ENCODE measurements at regions not wholly inside any gene's neighbourhood (a gene's known extent, or its start where the extent isn't known, plus 50 kb on each side); places are given as distances from the start of the nearest gene placed in this dataset.

- no peak for TF ChIP-seq CTCF (IDR thresholded peaks at IDR 0.05; ENCODE audit: low read length, missing control alignments)
- DNase-seq (ENCODE audit: low read depth) = no peak
- no peak overlapping the region for H3K4me3 ChIP-seq (replicated peaks; ENCODE audit: low read depth, low read length)
Measured at GRCh38 chr17:83159204-83160049, 80.0 kb downstream of the METRNL start.

GRCh38 chr17:83160443-83161297, 81.3 kb downstream of the METRNL start:
- no peak for TF ChIP-seq CTCF (IDR thresholded peaks at IDR 0.05; ENCODE audit: low read length, missing control alignments)
- H3K4me3 ChIP-seq (replicated peaks; ENCODE audit: low read depth, low read length) = no peak overlapping the region
- DNase-seq (ENCODE audit: low read depth) = no peak

GRCh38 chr17:83161298-83162034, 82.1 kb downstream of the METRNL start:
- no peak for DNase-seq (ENCODE audit: low read depth)
- no peak overlapping the region for H3K4me3 ChIP-seq (replicated peaks; ENCODE audit: low read depth, low read length)
- TF ChIP-seq CTCF (IDR thresholded peaks at IDR 0.05; ENCODE audit: low read length, missing control alignments) = no peak

GRCh38 chr17:83162035-83162745, 82.8 kb downstream of the METRNL start:
- DNase-seq (ENCODE audit: low read depth) = no peak
- no peak for TF ChIP-seq CTCF (IDR thresholded peaks at IDR 0.05; ENCODE audit: low read length, missing control alignments)
- no peak overlapping the region for H3K4me3 ChIP-seq (replicated peaks; ENCODE audit: low read depth, low read length)

GRCh38 chr17:83164490-83164889, 85.1 kb downstream of the METRNL start:
- no peak for TF ChIP-seq CTCF (IDR thresholded peaks at IDR 0.05; ENCODE audit: low read length, missing control alignments)
- H3K4me3 ChIP-seq (replicated peaks; ENCODE audit: low read depth, low read length) = no peak overlapping the region
- DNase-seq (ENCODE audit: low read depth) = no peak

- H3K4me3 ChIP-seq (replicated peaks; ENCODE audit: low read depth, low read length) = no peak overlapping the region
- no peak for TF ChIP-seq CTCF (IDR thresholded peaks at IDR 0.05; ENCODE audit: low read length, missing control alignments)
- no peak for DNase-seq (ENCODE audit: low read depth)
Measured at GRCh38 chr17:83170571-83171260, 91.3 kb downstream of the METRNL start.
